HepG2 (cell line): ENCODE measurements at regions not wholly inside any gene's neighbourhood (a gene's known extent, or its start where the extent isn't known, plus 50 kb on each side); places are given as distances from the start of the nearest gene placed in this dataset.

ENCODE experiments used
- AFF4 ChIP-seq: sonication (generic); formaldehyde crosslinking; IDR thresholded peaks from 2 replicates; pipeline ENCODE4 v1.4.0; 2020; ENCODE audit warnings: missing genetic modification reagents
- MAFK ChIP-seq, 2 experiments: IDR thresholded peaks in 1 of 2; conservative IDR thresholded peaks in 1 of 2; 2 replicates each; pipeline ENCODE4 v1.6.1; 2011; ENCODE audit warnings: improper control_type of control experiment in 2 of 2, low read length in 2 of 2
- POLR2A ChIP-seq, 2 experiments: IDR thresholded peaks; 2 replicates each; pipeline ENCODE4 v1.6.1; 2011; ENCODE audit warnings: low read depth in 2 of 2, low read length in 2 of 2, mild to moderate bottlenecking in 1 of 2, moderate library complexity in 1 of 2; ENCODE audit not compliant: insufficient read depth in 1 of 2
- SUZ12 ChIP-seq: fragments of 150-350 bp; IDR thresholded peaks from 2 replicates; pipeline ENCODE4 v1.6.1; 2014; ENCODE audit warnings: low read depth, low read length
- ZNF225 ChIP-seq: sonication (generic); formaldehyde crosslinking; IDR thresholded peaks from 2 replicates; pipeline ENCODE4 v1.4.0; 2020; ENCODE audit warnings: mild to moderate bottlenecking, missing genetic modification reagents
- TF ChIP-seq, protein P1 (sequence below): IDR thresholded peaks from 2 replicates; pipeline ENCODE4 v1.6.1; 2012; ENCODE audit warnings: inconsistent platforms

GRCh38 chr10:8283166-8283905 lies 228.8 kb downstream of the GATA3 start:
- TF ChIP-seq MAFK (conservative IDR thresholded peaks at IDR 0.05 in 1 of 2, IDR thresholded peaks at IDR 0.05 in 1 of 2; ENCODE audit: low read length in 2 of 2) = no peak
- no peak for TF ChIP-seq AFF4 (CRISPR knock-in tag)
- no peak for TF ChIP-seq POLR2A (IDR thresholded peaks at IDR 0.05; ENCODE audit: insufficient read depth in 1 of 2, low read depth in 2 of 2, low read length in 2 of 2)
- TF ChIP-seq SUZ12 = no peak
- TF ChIP-seq, protein P1, sequence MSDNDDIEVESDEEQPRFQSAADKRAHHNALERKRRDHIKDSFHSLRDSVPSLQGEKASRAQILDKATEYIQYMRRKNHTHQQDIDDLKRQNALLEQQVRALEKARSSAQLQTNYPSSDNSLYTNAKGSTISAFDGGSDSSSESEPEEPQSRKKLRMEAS = no peak
- no peak for TF ChIP-seq ZNF225 (CRISPR knock-in tag)
